Lung (tissue), 11 donors: ENCODE measurements at regions not wholly inside any gene's neighbourhood (a gene's known extent, or its start where the extent isn't known, plus 50 kb on each side); places are given as distances from the start of the nearest gene placed in this dataset.

Experiments
- ATAC-seq: fragments of 200-7000 bp; cut with Tn5 transposase; one replicate; pipeline ENCODE4 v1.9.1; 2020; ENCODE audit warnings: moderate number of reproducible peaks; ENCODE audit not compliant: insufficient read depth, low FRiP score
- DNase-seq, 3 donors: peaks; one replicate each; pipeline ENCODE4 v3.0.0-alpha.2; 2013 to 2017
- H3K27ac ChIP-seq, 2 donors: one replicate each; pipeline ENCODE4 v1.5.1; 2013; ENCODE audit warnings: mild to moderate bottlenecking in 2 of 2, moderate library complexity in 2 of 2, control low read depth in 1 of 2, inconsistent platforms in 1 of 2, low read depth in 1 of 2, low read length in 1 of 2
- H3K27me3 ChIP-seq, 3 donors: one replicate each; pipeline ENCODE4 v1.5.1; 2013; ENCODE audit warnings: low read length in 2 of 3; ENCODE audit not compliant: control insufficient read depth in 3 of 3, insufficient read depth in 3 of 3
- H3K36me3 ChIP-seq, 4 donors: one replicate each; pipeline ENCODE4 v1.5.1; 2013; ENCODE audit warnings: low read length in 4 of 4, mild to moderate bottlenecking in 1 of 4, moderate library complexity in 1 of 4; ENCODE audit not compliant: control insufficient read depth in 4 of 4, insufficient read depth in 4 of 4
- H3K4me1 ChIP-seq, 5 donors: one replicate each; pipeline ENCODE4 v1.5.1; 2013; ENCODE audit warnings: low read length in 5 of 5, mild to moderate bottlenecking in 2 of 5, moderate library complexity in 1 of 5; ENCODE audit not compliant: control insufficient read depth in 5 of 5, insufficient read depth in 5 of 5
- H3K4me3 ChIP-seq: one replicate; pipeline ENCODE4 v1.5.1; 2013; ENCODE audit warnings: mild to moderate bottlenecking, control low read depth, moderate library complexity
- H3K9ac ChIP-seq, 2 donors: one replicate each; pipeline ENCODE4 v1.5.1; 2013; ENCODE audit warnings: low read length in 2 of 2, control low read depth in 1 of 2; ENCODE audit not compliant: insufficient read depth in 1 of 2
- H3K9me3 ChIP-seq, 4 donors: one replicate each; pipeline ENCODE4 v1.5.1; 2013; ENCODE audit warnings: low read length in 3 of 4, mild to moderate bottlenecking in 1 of 4, moderate library complexity in 1 of 4; ENCODE audit not compliant: control insufficient read depth in 4 of 4, insufficient read depth in 3 of 4
- CTCF ChIP-seq: IDR thresholded peaks from 2 replicates; pipeline ENCODE4 v1.5.1; 2012; ENCODE audit warnings: mild to moderate bottlenecking; ENCODE audit errors: control extremely low read depth, extremely low read depth
- WGBS, 2 donors: extraction: QIAGEN DNeasy Blood & Tissue Kit; methylation state at CpG; one replicate each; pipeline ENCODE4 v1.1.7; 2013; 5-methylcytosine and 5-hydroxymethylcytosine counted together
- donor health status: control.
- donor health status: control.
- donor health status: Bipolar disorder and iron deficiency.
- donor health status: healthy.
- donor health status: DM: yes; HTN: yes; CAD: no.

- ATAC-seq, result no peak
- 55 to 68% methylated on average over 4 of the region's 4 CpGs for WGBS, 2 donors
These were observed 490.7 kb downstream of the TMEM114 start for GRCh38 chr16:8099586-8099985.

GRCh38 chr16:8098947-8099512, 491.3 kb downstream of the TMEM114 start:
- Histone ChIP-seq H3K36me3 (no peaks in the 10 kb centered on the region), H3K4me3 (no peak overlapping the region), H3K4me1 (no peaks in the 10 kb centered on the region), H3K27ac (no peak overlapping the region), H3K9me3 (peaks cover 0 to 3% (median 0%) of the 10 kb centered on the region in 4 donors), H3K27me3 (no peaks in the 10 kb centered on the region), H3K9ac (no peak overlapping the region)
- 60 to 71% methylated on average over 11 of the region's 11 CpGs for WGBS, 2 donors
- DNase-seq (no peak), ATAC-seq (no peak)
- no peak for TF ChIP-seq CTCF

More at GRCh38 chr16:8099586-8099985, 490.7 kb downstream of the TMEM114 start:
- Histone ChIP-seq H3K27ac (no peak overlapping the region), H3K4me1 (no peaks in the 10 kb centered on the region), H3K9ac (no peak overlapping the region), H3K36me3 (no peaks in the 10 kb centered on the region), H3K4me3 (no peak overlapping the region), H3K27me3 (no peaks in the 10 kb centered on the region), H3K9me3 (peaks cover 0 to 3% (median 0%) of the 10 kb centered on the region in 4 donors)
- DNase-seq, result no peak
- no peak for TF ChIP-seq CTCF

GRCh38 chr16:8096211-8096610, 494.1 kb downstream of the TMEM114 start:
- ATAC-seq (no peak), DNase-seq (no peak)
- no peaks in the 10 kb centered on the region for H3K4me1 ChIP-seq
- 83 to 85% methylated on average over 5 of the region's 5 CpGs for WGBS, 2 donors
- H3K9ac ChIP-seq, result no peak overlapping the region
- no peak overlapping the region for H3K4me3 ChIP-seq
- H3K27ac ChIP-seq, result no peak overlapping the region
- H3K9me3 ChIP-seq, result peaks cover 0 to 3% (median 0%) of the 10 kb centered on the region in 4 donors
- H3K36me3 ChIP-seq, result no peaks in the 10 kb centered on the region
- H3K27me3 ChIP-seq, result no peaks in the 10 kb centered on the region
- TF ChIP-seq CTCF, result no peak

GRCh38 chr16:8094696-8095095, 495.6 kb downstream of the TMEM114 start:
- H3K4me1 ChIP-seq, result no peaks in the 10 kb centered on the region
- TF ChIP-seq CTCF, result no peak
- no peak overlapping the region for H3K9ac ChIP-seq
- no peak overlapping the region for H3K4me3 ChIP-seq
- H3K27ac ChIP-seq, result no peak overlapping the region
- no peak for DNase-seq
- peaks cover 0 to 3% (median 0%) of the 10 kb centered on the region in 4 donors for H3K9me3 ChIP-seq
- ATAC-seq, result no peak
- H3K36me3 ChIP-seq, result no peaks in the 10 kb centered on the region
- no peaks in the 10 kb centered on the region for H3K27me3 ChIP-seq
- WGBS, 2 donors, result 88 to 92% methylated on average over 5 of the region's 5 CpGs
